Large intestine (tissue), 3 donors: ENCODE measurements at regions not wholly inside any gene's neighbourhood (a gene's known extent, or its start where the extent isn't known, plus 50 kb on each side); places are given as distances from the start of the nearest gene placed in this dataset.

Source experiments
- DNase-seq, 2 donors: peaks; one replicate each; pipeline versions ENCODE4 v3.0.0 to v3.0.0-alpha.2; 2013
- H3K27ac ChIP-seq: one replicate; pipeline ENCODE4 v1.5.1; 2013; ENCODE audit warnings: low read length
- H3K27me3 ChIP-seq: 2 replicates; pipeline ENCODE4 v1.6.1; 2013; ENCODE audit warnings: low read length; ENCODE audit not compliant: control insufficient read depth, insufficient read depth
- H3K36me3 ChIP-seq: 2 replicates; pipeline ENCODE4 v1.6.1; 2013; ENCODE audit warnings: low read length; ENCODE audit not compliant: control insufficient read depth, insufficient read depth
- H3K4me1 ChIP-seq: one replicate; pipeline ENCODE4 v1.6.1; 2013; ENCODE audit warnings: low read length; ENCODE audit not compliant: control insufficient read depth, insufficient read depth
- H3K4me3 ChIP-seq: one replicate; pipeline ENCODE4 v1.5.1; 2013; ENCODE audit warnings: low read length
- H3K9me3 ChIP-seq: one replicate; pipeline ENCODE4 v1.6.1; 2013; ENCODE audit warnings: mild to moderate bottlenecking, low read depth, low read length, moderate library complexity; ENCODE audit not compliant: control insufficient read depth
- WGBS: methylation state at CpG from one replicate; pipeline ENCODE4 v1.1.5; 2013; ENCODE audit warnings: low lambda C conversion rate; ENCODE audit not compliant: insufficient coverage; 5-methylcytosine and 5-hydroxymethylcytosine counted together

DNA sequence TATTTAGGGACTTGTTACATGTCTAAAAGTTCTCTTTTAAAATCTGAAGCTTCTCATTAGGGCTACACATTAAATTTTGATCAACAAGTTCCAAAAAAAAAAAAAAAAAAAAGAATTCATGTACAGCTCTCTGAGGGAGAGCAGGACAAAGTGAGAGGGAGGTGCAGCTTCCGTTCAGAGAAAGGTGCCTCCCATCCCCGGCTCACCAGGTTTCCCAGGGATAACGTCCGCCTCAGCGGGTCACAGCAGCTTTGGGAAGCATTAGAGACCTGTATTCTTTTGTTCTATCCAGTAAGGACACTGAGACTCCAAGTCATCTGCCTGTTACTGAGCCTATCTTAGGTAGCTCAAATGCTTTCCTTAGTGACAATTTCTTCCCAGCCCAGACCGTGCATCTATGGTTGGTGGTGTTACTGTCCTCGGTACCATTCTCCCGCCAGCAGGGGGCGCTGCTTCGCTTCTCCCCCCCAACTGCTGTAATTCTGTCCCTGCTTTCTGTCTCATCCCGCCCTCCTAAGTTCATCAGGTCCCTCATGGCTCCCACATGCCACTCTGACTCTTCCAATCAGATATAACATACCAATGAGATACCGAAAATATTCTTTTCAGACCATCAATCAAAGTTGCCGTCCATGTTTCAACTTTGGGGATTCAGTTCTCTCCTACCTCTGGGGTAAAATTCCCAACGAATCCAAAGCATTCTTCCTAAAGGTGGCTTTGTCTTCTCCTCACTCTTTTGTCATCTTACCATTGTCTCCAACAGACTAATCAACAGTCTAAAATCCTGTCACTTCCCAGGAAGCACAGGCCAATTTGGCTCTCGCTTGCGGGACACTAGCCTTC is 466.5 kb downstream of the METTL4 start:
- H3K4me3 ChIP-seq, result no peak overlapping the region
- DNase-seq, result peak; percentile 21 to 27
- no peaks in the 10 kb centered on the region for H3K27me3 ChIP-seq
- H3K27ac ChIP-seq, result no peak overlapping the region
- H3K4me1 ChIP-seq, result no peaks in the 10 kb centered on the region
- 36% methylated on average over 2 of the region's 16 CpGs for WGBS
- H3K36me3 ChIP-seq, result no peaks in the 10 kb centered on the region
- H3K9me3 ChIP-seq, result no peaks in the 10 kb centered on the region

DNA sequence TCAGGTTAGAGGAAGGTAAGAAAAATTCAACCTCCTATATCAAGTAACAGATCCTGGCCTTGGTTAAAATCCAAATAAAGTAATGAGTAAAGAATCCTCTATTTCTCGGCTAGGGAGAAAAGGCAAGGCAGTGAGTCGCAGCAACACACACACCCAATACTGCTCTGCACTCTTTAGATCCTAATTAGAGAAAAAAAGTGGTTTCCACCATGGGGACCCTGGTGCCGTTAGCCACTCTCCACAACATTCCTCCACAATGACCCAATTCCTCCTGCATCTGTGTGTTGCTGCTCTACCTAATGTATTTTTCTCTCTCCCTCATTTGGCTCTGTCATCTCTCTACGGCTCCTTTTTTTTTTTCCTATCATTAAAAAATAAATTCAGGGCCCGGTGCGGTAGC is 462.7 kb downstream of the METTL4 start:
- Histone ChIP-seq H3K27ac (no peak overlapping the region), H3K4me1 (no peaks in the 10 kb centered on the region), H3K27me3 (no peaks in the 10 kb centered on the region), H3K36me3 (no peaks in the 10 kb centered on the region), H3K9me3 (no peaks in the 10 kb centered on the region), H3K4me3 (no peak overlapping the region)
- 90% methylated on average over 2 of the region's 6 CpGs for WGBS
- DNase-seq, result no peak

DNA sequence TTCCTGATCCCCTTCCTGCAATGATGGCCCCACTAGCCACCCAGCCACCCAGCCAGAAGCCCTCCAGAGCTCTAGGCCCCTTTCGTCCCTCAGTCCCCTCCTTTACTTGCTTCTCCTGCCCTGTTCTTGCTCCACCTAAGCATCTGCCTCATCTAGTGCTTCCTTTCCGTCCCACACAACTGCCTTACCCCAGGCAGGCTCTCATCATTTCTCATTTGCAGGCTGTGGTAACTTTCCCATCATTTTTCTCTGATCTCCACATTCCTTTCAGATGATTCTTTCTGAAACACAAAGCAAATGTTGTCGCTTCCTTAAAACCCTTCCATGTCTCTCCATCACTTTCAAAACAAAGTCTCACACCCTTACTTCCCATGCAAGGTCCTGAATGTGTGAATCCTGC is 459.8 kb downstream of the METTL4 start:
- Histone ChIP-seq H3K4me1 (no peaks in the 10 kb centered on the region), H3K27ac (no peak overlapping the region), H3K27me3 (no peaks in the 10 kb centered on the region), H3K9me3 (no peaks in the 10 kb centered on the region), H3K36me3 (no peaks in the 10 kb centered on the region), H3K4me3 (no peak overlapping the region)
- WGBS, result 78% methylated on average over 2 of the region's 3 CpGs
- DNase-seq, result no peak

DNA sequence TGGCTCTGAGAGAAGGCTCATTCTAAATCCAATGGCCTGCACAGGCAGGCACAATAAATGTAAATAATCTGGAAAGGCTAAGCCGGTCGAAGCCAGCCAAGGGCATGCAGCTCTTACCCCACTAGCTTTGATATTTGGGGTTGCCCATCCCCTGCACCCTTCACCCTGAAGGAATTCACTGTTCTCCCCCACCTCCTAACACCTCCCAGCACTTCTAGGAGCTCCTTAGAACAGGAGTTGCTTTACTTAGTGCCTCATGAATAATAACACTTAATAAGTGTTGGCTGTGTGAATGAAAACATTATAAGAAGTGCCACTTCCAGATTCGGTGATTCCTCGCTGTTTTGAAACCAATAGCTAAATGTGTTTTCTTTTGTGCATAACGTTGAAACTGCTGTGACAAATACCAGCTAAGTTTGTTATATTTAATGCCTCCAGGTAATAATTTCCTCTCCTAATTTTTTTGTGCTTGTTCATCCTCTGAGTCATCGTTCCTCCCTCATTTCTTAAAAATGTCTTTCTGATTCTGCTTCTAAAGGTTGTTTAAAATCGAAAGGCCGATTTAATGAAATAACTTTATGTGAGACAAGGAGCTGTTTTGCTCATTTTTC is 458.8 kb downstream of the METTL4 start:
- no peak overlapping the region for H3K27ac ChIP-seq
- no peaks in the 10 kb centered on the region for H3K36me3 ChIP-seq
- no peak for DNase-seq
- no peak overlapping the region for H3K4me3 ChIP-seq
- 69% methylated on average over 6 of the region's 8 CpGs for WGBS
- H3K9me3 ChIP-seq, result no peaks in the 10 kb centered on the region
- no peaks in the 10 kb centered on the region for H3K27me3 ChIP-seq
- H3K4me1 ChIP-seq, result no peaks in the 10 kb centered on the region

DNA sequence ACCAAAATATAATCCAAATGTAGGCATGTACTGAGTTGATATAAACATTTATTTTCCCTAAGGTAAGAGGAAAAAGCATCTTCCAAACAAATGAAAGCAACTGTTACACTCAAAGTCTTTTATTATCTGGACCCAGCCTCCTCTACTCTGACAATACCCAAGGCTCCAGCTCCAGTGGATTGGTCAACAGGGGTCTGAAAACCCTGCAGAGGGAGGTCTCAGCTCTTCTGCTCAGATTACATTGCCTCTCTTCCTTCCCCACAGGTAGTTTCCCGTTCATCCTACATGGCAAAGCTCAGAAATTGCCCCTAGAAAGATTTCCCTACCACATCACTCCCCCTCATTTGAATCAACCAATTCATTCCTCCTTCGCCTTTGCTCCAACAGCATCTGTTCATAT is 457.0 kb downstream of the METTL4 start:
- H3K27me3 ChIP-seq, result no peaks in the 10 kb centered on the region
- H3K27ac ChIP-seq, result no peak overlapping the region
- no peak for DNase-seq
- WGBS, result 0% methylated on average over 1 of the region's 2 CpGs
- H3K36me3 ChIP-seq, result no peaks in the 10 kb centered on the region
- H3K4me1 ChIP-seq, result no peaks in the 10 kb centered on the region
- no peaks in the 10 kb centered on the region for H3K9me3 ChIP-seq
- H3K4me3 ChIP-seq, result no peak overlapping the region

DNA sequence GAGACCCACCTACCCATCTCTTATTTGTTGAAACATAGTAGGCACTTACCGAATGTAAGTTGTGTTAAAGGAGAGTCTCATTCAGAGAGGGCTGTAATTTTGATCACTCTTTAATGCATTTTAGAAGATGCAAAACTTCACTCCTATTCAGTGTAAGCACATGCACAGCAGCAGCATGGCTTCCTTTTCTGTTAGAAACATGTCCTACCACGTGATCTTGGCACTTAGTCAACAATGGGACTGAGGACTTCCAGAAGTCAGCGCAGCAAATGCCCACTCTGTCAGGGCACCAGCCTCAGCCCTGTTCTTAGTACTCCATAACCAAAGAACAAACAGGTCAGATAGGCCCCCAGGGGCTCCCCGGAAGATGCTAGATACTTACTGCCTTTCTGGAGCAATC is 456.5 kb downstream of the METTL4 start:
- no peaks in the 10 kb centered on the region for H3K9me3 ChIP-seq
- DNase-seq, result no peak
- no peak overlapping the region for H3K4me3 ChIP-seq
- 100% methylated on average over 1 of the region's 4 CpGs for WGBS
- no peak overlapping the region for H3K27ac ChIP-seq
- no peaks in the 10 kb centered on the region for H3K27me3 ChIP-seq
- no peaks in the 10 kb centered on the region for H3K36me3 ChIP-seq
- H3K4me1 ChIP-seq, result no peaks in the 10 kb centered on the region

DNA sequence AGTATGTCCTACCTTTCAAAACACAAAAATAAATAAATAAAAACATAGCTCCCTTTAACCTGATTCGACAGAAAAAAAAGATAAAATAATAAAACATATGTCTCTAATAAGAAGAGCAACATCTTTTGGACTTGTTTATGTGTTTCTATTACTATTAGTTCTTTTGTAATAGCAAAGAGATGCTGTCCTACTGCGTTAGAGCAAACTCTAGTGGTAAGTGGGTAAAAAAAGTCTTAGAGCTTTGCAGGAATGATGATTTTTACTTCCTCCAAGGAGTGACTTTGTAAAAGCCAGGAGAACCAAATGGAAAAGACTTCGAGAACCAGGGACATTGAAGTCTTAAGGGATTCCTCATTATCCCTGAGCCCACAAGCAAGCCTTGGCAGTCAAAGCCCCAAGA is 450.1 kb downstream of the METTL4 start:
- Histone ChIP-seq H3K36me3 (no peaks in the 10 kb centered on the region), H3K27ac (no peak overlapping the region), H3K4me1 (no peaks in the 10 kb centered on the region), H3K9me3 (no peaks in the 10 kb centered on the region), H3K4me3 (no peak overlapping the region), H3K27me3 (no peaks in the 10 kb centered on the region)
- no peak for DNase-seq
- WGBS, result 88% methylated on average over 1 of the region's 3 CpGs

DNA sequence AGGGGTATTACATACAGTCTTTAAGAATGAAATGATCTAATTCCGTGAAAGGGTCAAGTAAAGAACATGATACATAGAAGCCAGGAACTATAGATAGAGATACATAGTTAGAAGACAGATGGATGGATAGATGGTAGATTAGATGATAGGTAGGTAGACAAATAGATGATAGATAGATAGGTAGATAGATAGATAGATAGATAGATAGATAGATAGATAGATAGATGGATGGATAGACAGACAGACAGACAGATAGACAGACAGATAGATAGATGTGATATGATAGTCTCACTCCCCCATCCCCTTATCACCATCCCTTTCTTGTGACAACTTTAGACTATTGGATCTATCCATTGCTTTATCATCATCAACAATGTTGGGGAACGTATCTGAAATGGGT is 448.2 kb downstream of the METTL4 start:
- no peak for DNase-seq
- H3K4me3 ChIP-seq, result no peak overlapping the region
- WGBS, result 90% methylated on average over 1 of the region's 2 CpGs
- no peaks in the 10 kb centered on the region for H3K27me3 ChIP-seq
- no peaks in the 10 kb centered on the region for H3K9me3 ChIP-seq
- no peaks in the 10 kb centered on the region for H3K36me3 ChIP-seq
- H3K27ac ChIP-seq, result no peak overlapping the region
- no peaks in the 10 kb centered on the region for H3K4me1 ChIP-seq

DNA sequence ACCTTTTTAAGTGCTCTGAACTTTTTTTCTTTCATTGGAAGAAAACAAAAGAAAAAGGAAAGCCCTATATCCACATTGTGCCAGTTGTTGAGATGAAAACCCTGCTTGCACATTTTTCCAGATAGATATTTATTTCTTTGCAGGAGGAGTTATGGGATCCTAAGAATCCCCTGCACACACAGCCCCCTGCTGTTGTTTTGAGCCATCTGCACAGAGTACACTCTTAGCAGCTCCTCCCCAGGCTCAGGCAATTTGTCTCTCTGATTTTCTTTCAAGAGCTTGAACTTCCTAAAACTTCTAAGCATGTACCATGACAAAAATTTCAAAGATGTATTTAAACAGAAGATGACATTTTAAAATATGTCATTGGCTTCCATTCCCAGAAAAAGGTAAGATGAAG is 436.9 kb downstream of the METTL4 start:
- no peaks in the 10 kb centered on the region for H3K27me3 ChIP-seq
- H3K4me1 ChIP-seq, result no peaks in the 10 kb centered on the region
- H3K36me3 ChIP-seq, result no peaks in the 10 kb centered on the region
- no peak overlapping the region for H3K27ac ChIP-seq
- H3K9me3 ChIP-seq, result no peaks in the 10 kb centered on the region
- DNase-seq, result no peak
- H3K4me3 ChIP-seq, result no peak overlapping the region

DNA sequence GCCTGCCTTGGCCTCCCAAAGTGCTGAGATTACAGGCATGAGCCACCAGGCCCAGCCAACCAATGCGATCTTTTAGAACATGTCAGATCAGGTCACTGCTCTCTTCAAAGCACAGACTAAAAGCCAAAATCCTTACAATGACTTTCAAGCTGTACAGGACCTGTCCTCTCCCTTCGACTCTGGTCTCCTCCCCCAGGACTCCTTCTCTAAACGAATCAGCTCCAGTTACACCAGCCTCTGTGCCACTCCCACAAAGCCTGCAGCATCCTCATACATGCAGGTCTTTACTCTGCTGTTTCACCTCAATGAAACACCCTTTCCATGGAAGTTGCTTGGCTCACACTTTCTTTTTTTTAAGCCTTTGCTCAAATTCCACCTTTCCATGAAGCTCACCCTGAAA is 436.0 kb downstream of the METTL4 start:
- no CpG with 5 or more reads among the region's 3 CpGs for WGBS
- Histone ChIP-seq H3K27me3 (no peaks in the 10 kb centered on the region), H3K4me1 (no peaks in the 10 kb centered on the region), H3K27ac (no peak overlapping the region), H3K36me3 (no peaks in the 10 kb centered on the region), H3K9me3 (no peaks in the 10 kb centered on the region), H3K4me3 (no peak overlapping the region)
- DNase-seq, result no peak

DNA sequence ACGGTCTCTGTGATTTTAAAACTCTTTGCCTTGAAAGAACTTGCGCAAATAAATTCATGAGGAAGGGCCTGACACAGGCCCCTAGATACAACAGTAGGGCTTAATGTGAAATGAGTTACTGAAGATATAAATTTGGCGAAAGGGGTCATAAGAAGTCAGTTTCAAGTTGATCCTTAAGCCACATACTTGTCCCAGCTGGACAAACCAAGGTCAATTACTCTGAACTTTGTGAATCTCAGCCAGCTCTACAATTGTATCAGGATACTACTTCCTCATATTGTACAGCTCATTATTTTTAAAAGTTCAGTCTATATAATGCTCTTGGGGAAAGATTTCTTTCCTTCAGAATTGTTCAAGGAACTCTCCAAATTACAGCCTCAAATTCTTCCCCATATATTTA is 432.8 kb downstream of the METTL4 start:
- H3K27ac ChIP-seq, result no peak overlapping the region

More for the DNA sequence above, 432.8 kb downstream of the METTL4 start:
- H3K4me1 ChIP-seq, result no peaks in the 10 kb centered on the region
- H3K4me3 ChIP-seq, result no peak overlapping the region
- H3K27me3 ChIP-seq, result no peaks in the 10 kb centered on the region
- no peak for DNase-seq
- H3K36me3 ChIP-seq, result no peaks in the 10 kb centered on the region
- WGBS, result 100% methylated on average over 1 of the region's 3 CpGs
- no peaks in the 10 kb centered on the region for H3K9me3 ChIP-seq
